ENCODE measurements at regions not wholly inside any gene's neighbourhood (a gene's known extent, or its start where the extent isn't known, plus 50 kb on each side); places are given as distances from the start of the nearest gene placed in this dataset.

- no peak for TF ChIP-seq CTCF (IDR thresholded peaks at IDR 0.05)
- ATAC-seq (no peak), DNase-seq (no peak)
- Histone ChIP-seq H3K36me3 (no peaks in the 10 kb centered on the region), H3K27ac (no peak overlapping the region), H3K4me3 (no peak overlapping the region), H3K4me1 (no peaks in the 10 kb centered on the region), H3K27me3 (no peaks in the 10 kb centered on the region), H3K9me3 (no peaks in the 10 kb centered on the region)
- intact Hi-C loops (cut with DNase I): no loop called here
Measured at GRCh38 chr7:81498176-81498575, 271.7 kb downstream of the HGF start.

GRCh38 chr7:81492910-81493309 lies 276.9 kb downstream of the HGF start:
- no peak for TF ChIP-seq CTCF (IDR thresholded peaks at IDR 0.05)
- DNase-seq (no peak), ATAC-seq (no peak)
- no peak overlapping the region for H3K27ac ChIP-seq
- no peak overlapping the region for H3K4me3 ChIP-seq
- no peaks in the 10 kb centered on the region for H3K36me3 ChIP-seq
- no peaks in the 10 kb centered on the region for H3K4me1 ChIP-seq
- intact Hi-C loops (cut with DNase I): no loop called here
- H3K27me3 ChIP-seq: no peaks in the 10 kb centered on the region
- no peaks in the 10 kb centered on the region for H3K9me3 ChIP-seq

- no peaks in the 10 kb centered on the region for H3K4me1 ChIP-seq
- TF ChIP-seq CTCF (IDR thresholded peaks at IDR 0.05): no peak
- H3K36me3 ChIP-seq: no peaks in the 10 kb centered on the region
- DNase-seq (no peak), ATAC-seq (no peak)
- H3K27ac ChIP-seq: no peak overlapping the region
- no peaks in the 10 kb centered on the region for H3K27me3 ChIP-seq
- no peak overlapping the region for H3K4me3 ChIP-seq
- intact Hi-C loops (cut with DNase I): no loop called here
- H3K9me3 ChIP-seq: no peaks in the 10 kb centered on the region
Measured at GRCh38 chr7:81492240-81492639, 277.6 kb downstream of the HGF start.

- TF ChIP-seq CTCF (IDR thresholded peaks at IDR 0.05): no peak
- intact Hi-C loops (cut with DNase I): no loop called here
- no peak for ATAC-seq
- no peaks in the 10 kb centered on the region for H3K36me3 ChIP-seq
- no peaks in the 10 kb centered on the region for H3K4me1 ChIP-seq
- no peak overlapping the region for H3K4me3 ChIP-seq
- H3K27me3 ChIP-seq: no peaks in the 10 kb centered on the region
- no peak overlapping the region for H3K27ac ChIP-seq
- DNase-seq: no peak
- no peaks in the 10 kb centered on the region for H3K9me3 ChIP-seq
Measured at GRCh38 chr7:81491573-81491972, 278.3 kb downstream of the HGF start.

- Histone ChIP-seq H3K27me3 (no peaks in the 10 kb centered on the region), H3K36me3 (no peaks in the 10 kb centered on the region), H3K27ac (no peak overlapping the region), H3K9me3 (no peaks in the 10 kb centered on the region), H3K4me1 (no peaks in the 10 kb centered on the region), H3K4me3 (no peak overlapping the region)
- no peak for ATAC-seq
- no peak for TF ChIP-seq CTCF (IDR thresholded peaks at IDR 0.05)
- DNase-seq: no peak
- intact Hi-C loops (cut with DNase I): no loop called here
Measured at GRCh38 chr7:81488210-81488609, 281.6 kb downstream of the HGF start.

GRCh38 chr7:81487516-81487915 lies 282.3 kb downstream of the HGF start:
- Histone ChIP-seq H3K27me3 (no peaks in the 10 kb centered on the region), H3K27ac (no peak overlapping the region), H3K9me3 (no peaks in the 10 kb centered on the region), H3K4me3 (no peak overlapping the region), H3K4me1 (no peaks in the 10 kb centered on the region), H3K36me3 (no peaks in the 10 kb centered on the region)
- intact Hi-C loops (cut with DNase I): no loop called here
- no peak for TF ChIP-seq CTCF (IDR thresholded peaks at IDR 0.05)
- DNase-seq (no peak), ATAC-seq (peak; percentile 43)
